Neuronal stem cell (in vitro differentiated cells): ENCODE measurements at regions not wholly inside any gene's neighbourhood (a gene's known extent, or its start where the extent isn't known, plus 50 kb on each side); places are given as distances from the start of the nearest gene placed in this dataset.
"Not testable (repeated sequence)": the region's sequence is repeated elsewhere in the genome, so short reads cannot be mapped to it uniquely, and the experiment has no call there.

Experiments used
- DNase-seq: peaks from one replicate; pipeline ENCODE4 v3.0.0-alpha.2; 2013; ENCODE audit warnings: low spot score
- H2AFZ ChIP-seq: one replicate; pipeline ENCODE4 v1.6.1; 2013; ENCODE audit warnings: mild to moderate bottlenecking, low read length, inconsistent platforms
- H2AK5ac ChIP-seq: 2 replicates; pipeline ENCODE4 v1.6.1; 2013; ENCODE audit warnings: low read depth, mild to moderate bottlenecking, inconsistent platforms, low read length, moderate library complexity, mixed read lengths
- H2BK120ac ChIP-seq: 2 replicates; pipeline ENCODE4 v1.6.1; 2013; ENCODE audit warnings: low read depth, mild to moderate bottlenecking, inconsistent platforms, low read length, moderate library complexity, mixed read lengths
- H2BK12ac ChIP-seq: one replicate; pipeline ENCODE4 v1.6.1; 2013; ENCODE audit warnings: low read length, inconsistent platforms
- H2BK15ac ChIP-seq: 2 replicates; pipeline ENCODE4 v1.6.1; 2013; ENCODE audit warnings: mild to moderate bottlenecking, low read length, inconsistent platforms, mixed read lengths
- H2BK5ac ChIP-seq: one replicate; pipeline ENCODE4 v1.6.1; 2013; ENCODE audit warnings: inconsistent platforms, mild to moderate bottlenecking, low read length, moderate library complexity
- H3K14ac ChIP-seq: one replicate; pipeline ENCODE4 v1.6.1; 2013; ENCODE audit warnings: low read length, inconsistent platforms
- H3K18ac ChIP-seq: 2 replicates; pipeline ENCODE4 v1.6.1; 2013; ENCODE audit warnings: low read length, inconsistent platforms
- H3K23ac ChIP-seq: 2 replicates; pipeline ENCODE4 v1.6.1; 2013; ENCODE audit warnings: low read depth, mild to moderate bottlenecking, mixed read lengths, low read length, inconsistent platforms; ENCODE audit not compliant: poor library complexity
- H3K27ac ChIP-seq: replicated peaks from 3 replicates; pipeline ENCODE4 v1.5.1; 2013; ENCODE audit warnings: low read length, inconsistent platforms
- H3K27me3 ChIP-seq, 3 experiments: 2 replicates each; pipeline ENCODE4 v1.6.1; 2013; ENCODE audit warnings: low read length in 3 of 3, mild to moderate bottlenecking in 2 of 3, inconsistent platforms in 1 of 3, low read depth in 1 of 3, mixed read lengths in 1 of 3, moderate library complexity in 1 of 3; ENCODE audit not compliant: control insufficient read depth in 3 of 3, insufficient read depth in 3 of 3
- H3K36me3 ChIP-seq, 2 donors: replicated peaks in 1 of 2; 2 replicates each; pipeline ENCODE4 v1.6.1; 2013; ENCODE audit warnings: low read length in 2 of 2; ENCODE audit not compliant: control insufficient read depth in 2 of 2, insufficient read depth in 2 of 2
- H3K4ac ChIP-seq: 2 replicates; pipeline ENCODE4 v1.6.1; 2013; ENCODE audit warnings: inconsistent platforms, mild to moderate bottlenecking, low read length, moderate library complexity
- H3K4me1 ChIP-seq, 2 donors: 1 replicate in 1 of 2; 2 replicates in 1 of 2; pipeline ENCODE4 v1.6.1; 2013; ENCODE audit warnings: low read length in 2 of 2, low read depth in 1 of 2; ENCODE audit not compliant: control insufficient read depth in 2 of 2, insufficient read depth in 1 of 2
- H3K4me2 ChIP-seq: one replicate; pipeline ENCODE4 v1.6.1; 2013; ENCODE audit warnings: mild to moderate bottlenecking, low read length, inconsistent platforms; ENCODE audit not compliant: insufficient read depth, poor library complexity, severe bottlenecking
- H3K4me3 ChIP-seq, 2 donors: 2 replicates each; pipeline ENCODE4 v1.5.1; 2013; ENCODE audit warnings: low read length in 2 of 2, mild to moderate bottlenecking in 2 of 2, inconsistent platforms in 1 of 2, moderate library complexity in 1 of 2
- H3K79me1 ChIP-seq: one replicate; pipeline ENCODE4 v1.6.1; 2013; ENCODE audit warnings: low read depth, mild to moderate bottlenecking, inconsistent platforms, low read length, moderate library complexity
- H3K9ac ChIP-seq: one replicate; pipeline ENCODE4 v1.6.1; 2013; ENCODE audit warnings: mild to moderate bottlenecking, low read depth, low read length, inconsistent platforms; ENCODE audit not compliant: poor library complexity
- H3K9me3 ChIP-seq, 2 donors: replicated peaks in 1 of 2; 2 replicates each; pipeline versions ENCODE3 to v1.6.1; 2013; ENCODE audit warnings: low read length in 2 of 2, mild to moderate bottlenecking in 2 of 2, inconsistent platforms in 1 of 2, low read depth in 1 of 2, mixed read lengths in 1 of 2, moderate library complexity in 1 of 2; ENCODE audit not compliant: control insufficient read depth in 2 of 2, insufficient read depth in 1 of 2
- H4K8ac ChIP-seq: one replicate; pipeline ENCODE4 v1.6.1; 2013; ENCODE audit warnings: low read depth, mild to moderate bottlenecking, inconsistent platforms, low read length, moderate library complexity
- H4K91ac ChIP-seq: one replicate; pipeline ENCODE4 v1.6.1; 2013; ENCODE audit warnings: low read length, low read depth, mild to moderate bottlenecking, inconsistent platforms; ENCODE audit not compliant: poor library complexity
- WGBS, 2 donors: extraction: QIAGEN DNeasy Blood & Tissue Kit; methylation state at CpG; one replicate each; pipeline ENCODE4 v1.1.7; 2013; ENCODE audit warnings: missing lambda C conversion rate in 2 of 2, mixed read lengths in 1 of 2; ENCODE audit not compliant: insufficient read length in 2 of 2, insufficient replicate concordance in 1 of 2; ENCODE audit errors: extremely low coverage in 2 of 2; 5-methylcytosine and 5-hydroxymethylcytosine counted together

DNA sequence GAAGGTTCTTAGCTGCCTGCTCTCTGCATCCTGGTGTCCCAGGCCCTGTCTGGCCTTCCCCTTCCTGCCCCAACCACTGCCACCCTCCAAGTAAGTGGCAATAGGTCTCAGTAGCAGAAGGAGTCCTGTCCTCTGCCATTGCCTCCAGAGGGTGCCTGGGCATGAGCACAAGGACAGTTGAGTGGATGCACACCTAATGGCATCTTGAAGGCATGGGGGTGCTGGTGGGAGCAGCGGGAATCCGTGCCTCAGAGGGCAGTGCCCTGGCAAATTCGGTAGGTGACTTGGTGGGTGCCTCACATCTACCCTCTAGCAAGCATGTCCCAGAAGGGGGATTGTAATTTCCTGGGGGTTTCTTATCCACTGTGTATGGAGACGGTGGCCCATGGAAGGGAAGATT, 182.8 kb upstream of the POMZP3 start:
- no CpG with 5 or more reads among the region's 4 CpGs for WGBS, 2 donors
- H2BK12ac ChIP-seq, H3K79me1 ChIP-seq, H2BK120ac ChIP-seq, H3K27me3 ChIP-seq, H2AK5ac ChIP-seq, H3K9ac ChIP-seq, H3K36me3 ChIP-seq, H3K27ac ChIP-seq, H3K4ac ChIP-seq, H3K18ac ChIP-seq, DNase-seq, H3K9me3 ChIP-seq, H2BK5ac ChIP-seq, H2AFZ ChIP-seq, H4K91ac ChIP-seq, H4K8ac ChIP-seq, H3K4me1 ChIP-seq, H3K23ac ChIP-seq, H3K4me2 ChIP-seq, H3K4me3 ChIP-seq, H3K14ac ChIP-seq, H2BK15ac ChIP-seq: not testable (repeated sequence)

DNA sequence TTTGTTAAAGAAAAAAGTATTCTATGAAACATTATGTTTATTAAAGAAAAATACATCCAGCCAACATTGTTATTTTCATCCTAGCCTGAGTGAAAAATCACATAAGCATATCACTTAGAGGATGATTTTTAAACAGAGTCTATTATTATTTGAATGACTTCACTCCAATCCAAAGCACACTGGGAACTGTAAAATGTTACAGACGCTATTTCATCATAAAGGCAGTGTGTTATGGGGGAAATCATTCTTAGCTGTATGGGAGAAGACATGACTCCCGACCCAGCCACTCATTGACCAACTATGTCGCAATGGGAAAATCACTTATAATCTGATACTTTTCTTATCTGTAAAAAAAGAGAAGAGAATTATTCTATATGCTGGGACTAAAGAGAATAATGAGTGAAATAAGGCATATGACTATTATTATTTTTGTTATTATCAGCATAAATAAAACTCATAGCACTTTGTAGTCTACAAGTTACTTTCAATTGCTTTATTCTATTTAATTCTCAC, 180.6 kb upstream of the POMZP3 start:
- H3K79me1 ChIP-seq, H3K36me3 ChIP-seq, H2AFZ ChIP-seq, H3K23ac ChIP-seq, H2BK15ac ChIP-seq, H3K4ac ChIP-seq, H2BK120ac ChIP-seq, H2AK5ac ChIP-seq, H3K14ac ChIP-seq, DNase-seq, H3K9me3 ChIP-seq, H3K4me1 ChIP-seq, H3K4me2 ChIP-seq, H3K9ac ChIP-seq, H3K27ac ChIP-seq, H3K27me3 ChIP-seq, H2BK5ac ChIP-seq, H4K8ac ChIP-seq, H2BK12ac ChIP-seq, H3K4me3 ChIP-seq, H3K18ac ChIP-seq, H4K91ac ChIP-seq: not testable (repeated sequence)
- no CpG with 5 or more reads among the region's 3 CpGs for WGBS, 2 donors

DNA sequence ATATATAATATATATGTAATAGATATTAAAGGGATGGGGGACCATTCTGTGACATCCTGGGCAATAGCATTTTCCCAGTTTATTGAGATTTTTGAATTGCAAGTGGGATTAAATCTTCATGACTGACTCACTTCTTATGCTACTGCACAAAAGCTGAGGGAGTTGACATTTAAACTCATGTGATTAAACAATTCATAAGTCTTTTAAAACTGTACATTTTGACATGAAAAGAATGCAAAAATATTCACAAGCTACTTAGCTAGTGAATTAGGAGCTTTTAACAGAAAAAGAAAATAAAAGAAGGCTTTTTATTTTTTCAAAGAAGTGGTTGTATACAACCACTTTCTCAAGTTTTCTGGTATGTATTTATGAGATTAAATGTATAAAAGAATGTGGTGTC, 179.4 kb upstream of the POMZP3 start:
- not testable (repeated sequence) for H3K4me1 ChIP-seq, H3K14ac ChIP-seq, H3K23ac ChIP-seq, H3K9me3 ChIP-seq, H4K91ac ChIP-seq, H4K8ac ChIP-seq, H3K4me2 ChIP-seq, H2AFZ ChIP-seq, H3K4me3 ChIP-seq, H3K27ac ChIP-seq, H2BK12ac ChIP-seq, H3K9ac ChIP-seq, H3K4ac ChIP-seq, H2AK5ac ChIP-seq, H3K36me3 ChIP-seq, H3K27me3 ChIP-seq, H2BK15ac ChIP-seq, H2BK120ac ChIP-seq, H2BK5ac ChIP-seq, DNase-seq, H3K79me1 ChIP-seq, H3K18ac ChIP-seq

DNA sequence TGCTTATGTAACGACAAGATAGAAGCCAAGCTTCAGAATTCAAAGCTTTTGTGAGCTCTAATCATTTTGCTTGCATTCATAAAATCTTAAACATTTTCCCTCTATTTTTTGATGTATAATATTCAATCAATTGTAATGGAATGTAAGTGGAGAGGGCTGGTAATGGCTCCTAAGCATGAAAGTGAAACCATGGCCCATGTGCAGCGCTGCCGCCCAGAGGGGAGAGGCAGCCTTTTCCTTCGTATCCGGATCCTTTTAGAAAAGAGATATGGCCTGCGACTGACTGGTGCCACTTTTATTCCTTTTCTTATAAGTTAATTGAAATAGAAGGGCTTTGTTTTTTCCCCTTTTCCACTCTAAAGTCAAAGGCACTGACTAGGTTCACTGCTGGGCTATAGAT, 178.9 kb upstream of the POMZP3 start:
- no CpG with 5 or more reads among the region's 6 CpGs for WGBS, 2 donors
- H3K18ac ChIP-seq, H2AK5ac ChIP-seq, H2BK5ac ChIP-seq, H4K91ac ChIP-seq, H3K4me3 ChIP-seq, H3K4me2 ChIP-seq, H3K79me1 ChIP-seq, H3K9me3 ChIP-seq, H2BK15ac ChIP-seq, H3K14ac ChIP-seq, H3K23ac ChIP-seq, H3K27me3 ChIP-seq, H2AFZ ChIP-seq, H4K8ac ChIP-seq, H3K27ac ChIP-seq, H2BK120ac ChIP-seq, H3K4ac ChIP-seq, H3K4me1 ChIP-seq, DNase-seq, H3K9ac ChIP-seq, H3K36me3 ChIP-seq, H2BK12ac ChIP-seq: not testable (repeated sequence)
